HCT116 (cell line): ENCODE measurements at regions not wholly inside any gene's neighbourhood (a gene's known extent, or its start where the extent isn't known, plus 50 kb on each side); places are given as distances from the start of the nearest gene placed in this dataset.

ENCODE experiments used
- ATAC-seq: fragments of 200-7000 bp; cut with Tn5 transposase; 2 replicates; pipeline ENCODE4 v1.9.1; 2020; ENCODE audit warnings: mild to moderate bottlenecking, moderate library complexity
- BruUV-seq: library from RNA; stranded (reverse); fragments of 400-500 nt; replicated peaks from 2 replicates; lab custom pipeline; 2021; lab: Mats Ljungman, UMichigan
- CTCF ChIA-PET: fragments of 300-600 bp; sonication (Branson Sonifier 250); formaldehyde crosslinking; loops from one replicate; lab custom pipeline; 2021; ENCODE audit warnings: antibody characterized with exemption; lab: Charles Lee
- POLR2A ChIA-PET: fragments of 300-600, 350-600 bp; sonication (Branson Sonifier 250); formaldehyde crosslinking; loops from one replicate; lab custom pipeline; 2021; ENCODE audit warnings: antibody characterized with exemption; lab: Charles Lee
- RAD21 ChIA-PET, 2 experiments: fragments of 300-600 bp; sonication (Branson Sonifier 250); formaldehyde crosslinking; loops; one replicate each; lab custom pipeline; 2023; ENCODE audit warnings: low total read pairs in 2 of 2; ENCODE audit not compliant: uncharacterized antibody in 2 of 2, unreplicated experiment in 2 of 2, low non-redundant PET in 1 of 2; lab: Charles Lee
- DNase-seq: peaks from one replicate; pipeline ENCODE4 v3.0.0-alpha.2; 2010; ENCODE audit warnings: low read depth, low spot score
- H2AFZ ChIP-seq: fragments of 200-600 bp; shearing (Covaris generic), sonication (generic); 2 replicates; pipeline ENCODE4 v1.6.1; 2017; ENCODE audit warnings: low read depth, mixed run types, mixed read lengths, antibody characterized with exemption, low read length; ENCODE audit not compliant: poor library complexity, severe bottlenecking
- H3K27ac ChIP-seq: 2 replicates; pipeline ENCODE4 v1.5.1; 2012; ENCODE audit warnings: low read depth, low read length
- H3K27me3 ChIP-seq: fragments of 200-600 bp; sonication (generic); 2 replicates; pipeline ENCODE4 v1.6.1; 2016; ENCODE audit warnings: mixed run types, low read length, mixed read lengths; ENCODE audit not compliant: insufficient read depth
- H3K36me3 ChIP-seq, 2 experiments: fragments of 200-500 bp in 1 of 2; fragments of 200-600 bp in 1 of 2; sonication (Bioruptor generic) in 1 of 2; sonication (generic) in 1 of 2; 2 replicates each; pipeline versions ENCODE4 v1.5.1 to v1.6.1; 2014 to 2016; ENCODE audit warnings: low read length in 2 of 2, inconsistent platforms in 1 of 2, mixed read lengths in 1 of 2, mixed run types in 1 of 2; ENCODE audit not compliant: insufficient read depth in 2 of 2, control insufficient read depth in 1 of 2
- H3K4me1 ChIP-seq, 2 experiments: fragments of 200-600 bp in 1 of 2; sonication (generic) in 1 of 2; 2 replicates each; pipeline versions ENCODE4 v1.5.1 to v1.6.1; 2012 to 2017; ENCODE audit warnings: low read length in 2 of 2, inconsistent platforms in 1 of 2, mild to moderate bottlenecking in 1 of 2, mixed read lengths in 1 of 2, mixed run types in 1 of 2, moderate library complexity in 1 of 2; ENCODE audit not compliant: insufficient read depth in 2 of 2, control insufficient read depth in 1 of 2
- H3K4me2 ChIP-seq: fragments of 200-600 bp; sonication (generic); 2 replicates; pipeline ENCODE4 v1.6.1; 2017; ENCODE audit warnings: mixed run types, low read length, mixed read lengths
- H3K4me3 ChIP-seq, 2 experiments: fragments of 200-600 bp in 1 of 2; sonication (generic) in 1 of 2; replicated peaks in 1 of 2; 2 replicates each; pipeline ENCODE4 v1.5.1; 2011 to 2016; ENCODE audit warnings: low read length in 2 of 2, control low read depth in 1 of 2, low read depth in 1 of 2, mild to moderate bottlenecking in 1 of 2, mixed read lengths in 1 of 2, mixed run types in 1 of 2
- H3K79me2 ChIP-seq: fragments of 200-600 bp; sonication (generic); 2 replicates; pipeline ENCODE4 v1.6.1; 2017; ENCODE audit warnings: mild to moderate bottlenecking, mixed run types, low read length, moderate library complexity, mixed read lengths; ENCODE audit not compliant: insufficient read depth
- H3K9ac ChIP-seq: fragments of 200-600 bp; sonication (generic); 2 replicates; pipeline ENCODE4 v1.6.1; 2016; ENCODE audit warnings: low read length, mixed read lengths
- H3K9me2 ChIP-seq: fragments of 200-600 bp; sonication (generic), shearing (Covaris generic); 2 replicates; pipeline ENCODE4 v1.6.1; 2017; ENCODE audit warnings: mixed run types, mild to moderate bottlenecking, moderate library complexity; ENCODE audit not compliant: insufficient read depth
- H3K9me3 ChIP-seq, 2 experiments: fragments of 200-500 bp in 1 of 2; fragments of 200-600 bp in 1 of 2; sonication (Bioruptor generic) in 1 of 2; sonication (generic) in 1 of 2; 2 replicates each; pipeline ENCODE4 v1.6.1; 2014 to 2017; ENCODE audit warnings: low read length in 2 of 2, mixed read lengths in 2 of 2, inconsistent platforms in 1 of 2, low read depth in 1 of 2, mild to moderate bottlenecking in 1 of 2, mixed run types in 1 of 2, moderate library complexity in 1 of 2; ENCODE audit not compliant: control insufficient read depth in 1 of 2, insufficient read depth in 1 of 2
- H4K20me1 ChIP-seq: fragments of 200-600 bp; sonication (generic), shearing (Covaris generic); 2 replicates; pipeline ENCODE4 v1.6.1; 2017; ENCODE audit warnings: mixed run types, mild to moderate bottlenecking, moderate library complexity; ENCODE audit not compliant: insufficient read depth
- FOSL1 ChIP-seq: IDR thresholded peaks from 2 replicates; pipeline ENCODE4 v1.6.1; 2012; ENCODE audit warnings: low read depth
- MAX ChIP-seq: IDR thresholded peaks from 2 replicates; pipeline ENCODE4 v1.6.1; 2012
- POLR2A ChIP-seq: IDR thresholded peaks from 2 replicates; pipeline ENCODE4 v1.7.0; 2011; ENCODE audit warnings: borderline replicate concordance; ENCODE audit not compliant: insufficient read depth, insufficient read length; ENCODE audit errors: extremely low read depth
- RAD21 ChIP-seq: IDR thresholded peaks from 2 replicates; pipeline ENCODE4 v1.6.1; 2012; ENCODE audit warnings: low read depth, mild to moderate bottlenecking
- SRF ChIP-seq: IDR thresholded peaks from 2 replicates; pipeline ENCODE4 v1.6.1; 2012; ENCODE audit warnings: low read depth
- YY1 ChIP-seq: IDR thresholded peaks from 2 replicates; pipeline ENCODE4 v1.6.1; 2011; ENCODE audit warnings: low read length, low read depth, moderate library complexity, mild to moderate bottlenecking; ENCODE audit not compliant: insufficient replicate concordance; ENCODE audit errors: extremely low read depth
- intact Hi-C: fragments of 100-400 bp; cut with micrococcal nuclease; formaldehyde crosslinking; loops from 2 replicates; pipeline ENCODE4 v1.10.0; 2022
- TF ChIP-seq, protein P1 (sequence below): IDR thresholded peaks from 2 replicates; pipeline ENCODE4 v1.6.1; 2012; ENCODE audit warnings: low read depth

GRCh38 chr18:68114989-68115388 lies 598.5 kb upstream of the DSEL start:
- peaks cover 9 to 11% of the 10 kb centered on the region in 2 experiments; a peak in 3 of 4 replicates for H3K9me3 ChIP-seq
- H3K4me3 ChIP-seq: no peak overlapping the region
- no peak overlapping the region for H3K27ac ChIP-seq
- no TSS peak for BruUV-seq
- CTCF ChIA-PET: no interaction called here
- RAD21 ChIA-PET: no interaction called here
- intact Hi-C loops: no loop called here
- DNase-seq (no peak), ATAC-seq (no peak)
- no peak overlapping the region for H3K4me2 ChIP-seq
- H3K27me3 ChIP-seq: no peaks in the 10 kb centered on the region
- no peaks in the 10 kb centered on the region for H4K20me1 ChIP-seq
- H2AFZ ChIP-seq: no peak overlapping the region
- POLR2A ChIA-PET: no interaction called here
- no peaks in the 10 kb centered on the region for H3K4me1 ChIP-seq
- no peaks in the 10 kb centered on the region for H3K36me3 ChIP-seq
- TF ChIP-seq SRF (no peak), RAD21 (no peak), YY1 (no peak), POLR2A (no peak), MAX (no peak)
- H3K9ac ChIP-seq: no peak overlapping the region
- no peaks in the 10 kb centered on the region for H3K9me2 ChIP-seq
- H3K79me2 ChIP-seq: no peaks in the 10 kb centered on the region

DNA sequence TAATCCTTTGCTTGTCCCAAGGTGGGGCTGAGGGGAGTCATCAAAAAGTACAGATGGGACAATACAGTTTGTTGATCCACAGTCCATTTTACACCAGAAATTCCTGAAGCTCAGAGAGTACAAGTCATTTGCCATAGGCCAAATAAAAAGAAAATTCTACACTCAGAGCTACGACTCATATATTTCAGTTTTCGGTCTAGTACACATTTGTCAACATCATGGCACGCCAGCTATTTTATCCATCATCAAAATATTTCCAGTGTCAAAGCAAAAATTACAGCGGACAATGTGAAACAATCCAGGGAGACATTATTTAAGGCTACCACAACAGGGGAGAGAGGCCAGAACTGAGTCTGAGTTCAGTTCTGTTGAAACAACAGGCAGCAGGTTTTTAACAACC lies 587.5 kb upstream of the DSEL start:
- no peak for DNase-seq
- H3K4me3 ChIP-seq: no peak overlapping the region
- TF ChIP-seq POLR2A: no peak
- TF ChIP-seq, protein P1, sequence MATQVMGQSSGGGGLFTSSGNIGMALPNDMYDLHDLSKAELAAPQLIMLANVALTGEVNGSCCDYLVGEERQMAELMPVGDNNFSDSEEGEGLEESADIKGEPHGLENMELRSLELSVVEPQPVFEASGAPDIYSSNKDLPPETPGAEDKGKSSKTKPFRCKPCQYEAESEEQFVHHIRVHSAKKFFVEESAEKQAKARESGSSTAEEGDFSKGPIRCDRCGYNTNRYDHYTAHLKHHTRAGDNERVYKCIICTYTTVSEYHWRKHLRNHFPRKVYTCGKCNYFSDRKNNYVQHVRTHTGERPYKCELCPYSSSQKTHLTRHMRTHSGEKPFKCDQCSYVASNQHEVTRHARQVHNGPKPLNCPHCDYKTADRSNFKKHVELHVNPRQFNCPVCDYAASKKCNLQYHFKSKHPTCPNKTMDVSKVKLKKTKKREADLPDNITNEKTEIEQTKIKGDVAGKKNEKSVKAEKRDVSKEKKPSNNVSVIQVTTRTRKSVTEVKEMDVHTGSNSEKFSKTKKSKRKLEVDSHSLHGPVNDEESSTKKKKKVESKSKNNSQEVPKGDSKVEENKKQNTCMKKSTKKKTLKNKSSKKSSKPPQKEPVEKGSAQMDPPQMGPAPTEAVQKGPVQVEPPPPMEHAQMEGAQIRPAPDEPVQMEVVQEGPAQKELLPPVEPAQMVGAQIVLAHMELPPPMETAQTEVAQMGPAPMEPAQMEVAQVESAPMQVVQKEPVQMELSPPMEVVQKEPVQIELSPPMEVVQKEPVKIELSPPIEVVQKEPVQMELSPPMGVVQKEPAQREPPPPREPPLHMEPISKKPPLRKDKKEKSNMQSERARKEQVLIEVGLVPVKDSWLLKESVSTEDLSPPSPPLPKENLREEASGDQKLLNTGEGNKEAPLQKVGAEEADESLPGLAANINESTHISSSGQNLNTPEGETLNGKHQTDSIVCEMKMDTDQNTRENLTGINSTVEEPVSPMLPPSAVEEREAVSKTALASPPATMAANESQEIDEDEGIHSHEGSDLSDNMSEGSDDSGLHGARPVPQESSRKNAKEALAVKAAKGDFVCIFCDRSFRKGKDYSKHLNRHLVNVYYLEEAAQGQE: no peak
- no peak for TF ChIP-seq FOSL1
- ChIA-PET POLR2A (no interaction called here), RAD21 (no interaction called here), CTCF (no interaction called here)
- H3K4me1 ChIP-seq: no peaks in the 10 kb centered on the region
- H3K9ac ChIP-seq: no peak overlapping the region
- intact Hi-C loops: no loop called here
- H3K9me3 ChIP-seq: peaks cover 6 to 12% of the 10 kb centered on the region in 2 experiments; a peak in 3 of 4 replicates
- H3K27ac ChIP-seq: no peak overlapping the region
- no peaks in the 10 kb centered on the region for H3K79me2 ChIP-seq
- no peak overlapping the region for H3K4me2 ChIP-seq
- no TSS peak for BruUV-seq
- no peaks in the 10 kb centered on the region for H3K9me2 ChIP-seq
- H4K20me1 ChIP-seq: no peaks in the 10 kb centered on the region; the same call in 1 of the 2 replicates
- no peaks in the 10 kb centered on the region for H3K36me3 ChIP-seq
- no peak for ATAC-seq
- H3K27me3 ChIP-seq: no peaks in the 10 kb centered on the region
- no peak overlapping the region for H2AFZ ChIP-seq
